ENCODE measurements at regions not wholly inside any gene's neighbourhood (a gene's known extent, or its start where the extent isn't known, plus 50 kb on each side); places are given as distances from the start of the nearest gene placed in this dataset.

- DNase-seq (ENCODE audit: low read depth): no peak
These were observed 217.8 kb upstream of the BMP4 start for GRCh38 chr14:54174457-54174856.

DNA sequence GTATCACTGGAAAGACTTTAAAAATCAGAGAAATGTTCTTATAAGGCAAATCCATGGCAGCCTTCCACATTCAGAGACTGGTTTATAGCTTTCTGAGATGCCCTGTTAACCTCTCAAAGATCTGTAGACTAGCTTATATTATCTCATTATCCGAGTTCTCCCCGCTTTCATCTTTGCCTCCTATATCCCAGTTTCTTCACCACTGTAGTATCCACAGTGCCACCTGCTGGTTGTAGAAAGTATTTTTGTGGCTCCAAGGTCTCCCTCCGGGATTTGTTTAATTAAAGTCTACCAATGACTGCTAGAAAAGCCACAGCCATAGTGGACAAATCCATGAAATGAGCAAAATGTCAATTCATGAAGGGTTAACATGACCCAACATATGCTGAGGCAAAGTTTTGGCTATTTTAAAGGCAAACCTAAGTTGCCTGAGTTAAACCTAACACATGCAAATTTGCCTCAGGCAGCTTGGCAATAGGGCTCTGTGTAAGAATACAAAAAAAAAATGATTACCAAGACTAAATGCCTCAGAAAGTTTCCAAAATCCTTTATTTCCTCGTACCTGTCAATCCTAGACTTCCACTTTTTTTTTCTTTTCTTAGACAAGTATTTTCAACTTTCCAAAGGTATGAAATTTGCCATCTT lies 218.8 kb upstream of the BMP4 start:
- peak; percentile 66 for DNase-seq (ENCODE audit: low read depth)

- no peak for DNase-seq (ENCODE audit: low read depth)
These were observed 219.8 kb upstream of the CDKN3 start for GRCh38 chr14:54177019-54177418.

DNA sequence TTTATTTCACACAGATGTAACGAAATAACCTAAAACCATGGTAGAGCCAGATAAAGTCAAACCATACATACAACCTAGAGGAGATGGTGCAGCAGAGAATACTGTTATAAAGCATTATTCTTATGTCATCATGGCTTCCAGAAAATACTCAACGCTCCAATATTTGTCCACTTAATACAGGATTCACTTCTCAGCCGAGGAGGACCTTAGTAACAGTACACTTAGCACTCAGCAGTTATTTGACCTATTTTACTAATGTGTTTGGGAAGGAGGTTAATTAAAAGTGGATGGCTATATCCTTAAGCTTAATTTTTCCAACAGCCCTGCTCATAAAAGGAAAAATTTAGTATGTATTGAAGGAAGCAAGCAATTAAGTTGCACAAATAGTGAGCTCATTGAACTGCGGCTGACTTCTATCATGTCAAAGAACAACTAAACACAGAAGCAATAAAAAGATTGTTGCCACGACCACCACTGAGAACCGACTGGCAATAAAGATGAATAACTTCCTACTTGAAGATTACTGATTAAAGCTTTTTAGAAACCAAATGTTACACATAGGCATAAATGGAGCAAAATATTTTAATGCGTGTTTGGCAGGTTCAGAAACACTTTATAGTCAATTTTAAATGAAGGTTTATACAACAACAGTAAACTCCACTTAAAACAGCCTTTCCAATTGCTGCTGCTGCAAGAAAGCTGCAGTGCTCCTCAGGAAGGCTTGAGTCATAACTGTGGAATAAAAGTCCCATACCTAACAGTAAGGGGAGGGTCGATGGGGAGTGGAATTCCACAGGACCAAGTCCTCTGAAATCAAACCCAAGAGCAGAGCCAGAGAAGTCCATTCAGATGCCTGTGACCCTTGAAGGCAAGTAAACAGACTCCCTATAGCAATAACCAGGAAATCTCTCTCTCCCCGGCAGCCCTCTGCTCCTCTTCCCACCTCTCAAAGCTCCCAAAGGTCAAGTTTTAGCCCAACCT lies 218.9 kb upstream of the CDKN3 start:
- no peak for DNase-seq (ENCODE audit: low read depth)

- peak; percentile 83 for DNase-seq (ENCODE audit: low read depth)
These were observed 214.3 kb upstream of the CDKN3 start for GRCh38 chr14:54182419-54183045.

GRCh38 chr14:54186821-54187763 lies 209.7 kb upstream of the CDKN3 start:
- DNase-seq (ENCODE audit: low read depth): no peak

- no peak for DNase-seq (ENCODE audit: low read depth)
These were observed 208.6 kb upstream of the CDKN3 start for GRCh38 chr14:54188064-54188666.

DNA sequence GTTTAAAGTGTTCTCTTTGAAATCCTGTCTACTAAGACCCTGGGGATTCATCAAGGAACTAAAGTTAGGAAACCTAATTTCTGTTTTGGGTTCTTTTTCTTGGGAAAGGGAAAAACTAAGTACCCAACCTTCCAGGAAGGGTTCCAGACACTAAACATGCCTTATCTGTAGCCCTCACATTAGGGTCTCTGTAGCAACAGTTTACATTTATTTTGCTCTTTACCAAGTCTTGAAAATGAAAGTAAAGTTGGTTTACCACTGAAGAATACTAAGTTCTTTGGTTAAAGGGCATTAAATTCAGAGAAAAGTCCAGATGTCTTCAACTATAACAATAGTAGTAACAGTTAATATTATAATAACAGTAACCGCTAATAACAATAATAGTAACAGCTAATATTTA lies 207.5 kb upstream of the CDKN3 start:
- no peak for DNase-seq (ENCODE audit: low read depth)

- DNase-seq (ENCODE audit: low read depth): peak; percentile 69
These were observed 207.0 kb upstream of the CDKN3 start for GRCh38 chr14:54189748-54190354.

DNA sequence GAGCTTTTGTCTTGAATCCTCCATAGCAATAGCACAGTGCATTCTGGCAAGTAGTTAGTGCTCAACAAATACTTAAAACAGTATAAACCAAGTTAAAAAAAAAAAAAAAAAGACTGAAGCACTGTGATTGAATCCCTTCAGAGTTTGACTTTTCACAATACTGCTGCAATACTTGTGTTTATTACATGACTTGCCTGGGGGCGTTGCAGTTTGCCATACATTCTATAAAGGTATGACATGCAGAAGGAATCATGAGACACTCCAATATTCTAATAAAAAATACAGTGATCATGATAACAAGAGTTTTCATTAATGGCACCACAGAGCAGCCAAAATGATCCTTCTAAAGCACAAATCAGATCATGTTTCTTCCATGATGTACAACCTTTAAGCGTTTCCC lies 205.0 kb upstream of the CDKN3 start:
- no peak for DNase-seq (ENCODE audit: low read depth)

DNA sequence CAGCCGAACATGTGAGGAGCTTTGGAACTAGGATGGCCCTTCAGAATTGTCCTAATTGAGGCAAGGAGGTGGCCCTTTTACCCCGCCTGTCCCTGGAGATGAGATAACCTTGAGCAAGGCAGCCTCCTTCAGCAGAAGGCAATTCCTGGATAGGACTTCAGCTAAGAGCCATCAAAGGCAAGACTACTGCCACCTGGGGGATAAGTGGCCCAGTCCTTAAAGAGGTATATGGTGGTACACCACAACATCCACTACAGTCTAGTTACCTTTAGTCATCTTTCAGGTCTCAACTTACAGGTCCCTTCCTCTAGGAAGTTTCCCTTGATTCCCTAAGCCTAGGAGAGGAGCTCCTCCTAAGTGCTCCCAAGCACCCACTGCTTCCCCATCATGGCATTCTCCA lies 204.2 kb upstream of the CDKN3 start:
- no peak for DNase-seq (ENCODE audit: low read depth)

DNA sequence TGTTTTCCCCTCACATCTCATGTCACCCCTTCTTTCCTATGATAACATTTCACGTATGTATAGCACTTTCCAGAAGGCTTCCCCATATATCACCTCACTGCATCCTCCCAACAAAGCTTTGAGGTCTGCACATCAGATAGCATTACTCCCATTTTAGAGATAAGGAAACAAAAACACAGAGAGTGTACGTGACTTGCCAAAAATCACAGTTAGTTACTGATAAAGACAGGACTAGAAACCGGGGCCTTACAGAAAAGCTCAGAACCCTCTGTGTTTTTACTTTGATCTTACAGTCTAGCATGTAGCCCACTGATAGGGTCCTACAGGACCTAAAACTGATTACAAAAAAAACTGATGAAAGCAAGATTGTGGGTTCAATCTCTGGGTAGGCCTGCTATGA lies 202.9 kb upstream of the CDKN3 start:
- DNase-seq (ENCODE audit: low read depth): no peak

GRCh38 chr14:54194501-54194900 lies 202.3 kb upstream of the CDKN3 start:
- DNase-seq (ENCODE audit: low read depth): no peak

DNA sequence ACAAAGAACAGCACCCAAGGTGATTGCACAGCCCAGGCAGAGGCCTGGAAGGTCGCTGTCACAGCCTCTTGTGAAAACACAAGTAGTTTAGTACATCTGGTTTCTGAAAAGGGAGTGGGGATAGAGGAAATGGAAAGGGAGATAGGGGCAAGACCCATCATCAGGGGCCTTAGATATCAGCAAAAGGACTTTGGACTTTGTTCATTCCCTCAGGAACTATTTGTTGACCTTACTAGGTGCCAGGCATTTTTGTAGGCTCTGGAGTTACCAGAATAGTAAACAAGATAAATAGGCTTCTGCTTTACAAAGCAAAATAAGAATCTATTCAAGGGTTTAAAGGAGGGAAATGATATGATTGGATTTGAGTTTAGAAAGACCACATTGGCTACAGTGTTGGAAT lies 199.4 kb upstream of the CDKN3 start:
- DNase-seq (ENCODE audit: low read depth): no peak

- peak; percentile 87 for DNase-seq (ENCODE audit: low read depth)
These were observed 196.1 kb upstream of the CDKN3 start for GRCh38 chr14:54200726-54201125.

GRCh38 chr14:54202288-54202687 lies 194.5 kb upstream of the CDKN3 start:
- no peak for DNase-seq (ENCODE audit: low read depth)

DNA sequence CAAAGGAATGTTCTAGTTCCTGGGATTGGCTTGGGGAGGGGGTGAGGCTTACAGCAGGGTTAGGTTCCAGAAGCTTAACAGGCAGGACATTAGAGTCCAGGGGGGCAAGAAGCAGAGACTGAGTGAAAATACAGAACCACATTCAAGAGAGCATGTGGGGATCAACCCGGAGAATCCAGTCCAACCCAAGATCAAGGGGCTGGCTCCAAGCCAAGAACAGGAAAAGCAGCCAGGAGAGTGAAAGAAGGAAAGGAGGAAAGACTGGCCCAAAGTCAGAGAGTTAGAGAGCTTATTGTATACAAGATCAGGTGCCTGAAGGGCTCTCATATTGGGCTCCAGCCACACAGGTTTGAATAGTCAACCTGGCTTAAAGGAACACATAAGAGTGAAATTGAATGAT lies 190.3 kb upstream of the CDKN3 start:
- no peak for DNase-seq (ENCODE audit: low read depth)

DNA sequence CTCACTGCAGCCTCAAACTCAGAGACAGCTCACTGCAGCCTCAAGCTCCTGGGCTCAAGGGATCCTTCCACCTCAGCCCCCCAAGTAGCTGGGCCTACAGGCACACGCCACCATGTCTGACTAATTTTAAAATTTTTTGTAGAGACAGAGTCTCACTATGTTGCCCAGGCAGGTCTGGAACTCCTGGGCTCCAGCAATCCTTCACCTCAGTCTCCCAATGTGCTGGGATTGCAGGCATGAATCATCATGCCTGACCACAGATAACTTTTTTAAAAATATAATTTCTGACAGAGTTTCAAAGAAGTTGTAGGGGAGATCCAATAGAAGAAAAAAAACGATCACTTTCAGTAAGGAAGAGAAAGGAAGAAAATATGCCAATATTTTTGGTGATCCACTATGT lies 189.7 kb upstream of the CDKN3 start:
- peak; percentile 54 for DNase-seq (ENCODE audit: low read depth)

GRCh38 chr14:54207476-54208462 lies 189.0 kb upstream of the CDKN3 start:
- peak; percentile 22 for DNase-seq (ENCODE audit: low read depth)

DNA sequence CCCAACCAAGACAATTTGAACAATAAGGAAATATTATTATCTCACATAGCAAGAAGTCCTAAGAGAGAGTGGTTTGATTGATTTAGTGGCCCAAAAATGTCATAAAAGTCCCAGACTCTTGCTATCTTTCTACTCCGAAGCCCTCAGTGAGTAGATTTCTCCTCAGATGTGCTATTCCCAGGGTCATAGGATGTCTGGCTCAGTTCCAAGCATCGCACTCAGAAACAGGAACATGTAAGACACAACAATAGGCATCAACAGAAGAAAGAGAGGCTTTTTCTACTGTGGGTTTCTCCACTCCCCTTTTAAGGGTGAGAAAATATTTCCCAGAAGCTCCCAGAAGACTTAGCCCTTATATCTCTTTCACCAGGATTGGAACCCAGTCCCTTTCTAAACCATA lies 188.1 kb upstream of the CDKN3 start:
- no peak for DNase-seq (ENCODE audit: low read depth)
